AG09319 (cell line): ENCODE measurements at regions not wholly inside any gene's neighbourhood (a gene's known extent, or its start where the extent isn't known, plus 50 kb on each side); places are given as distances from the start of the nearest gene placed in this dataset.

Experiments used
- DNase-seq: peaks from one replicate; pipeline ENCODE4 v3.0.0-alpha.2; 2010; ENCODE audit warnings: low read depth; ENCODE audit errors: extremely low read depth
- CTCF ChIP-seq: IDR thresholded peaks from 2 replicates; pipeline ENCODE4 v1.5.1; 2011; ENCODE audit warnings: low read depth, mild to moderate bottlenecking, inconsistent platforms, low read length, moderate library complexity

- no peak for TF ChIP-seq CTCF
- no peak for DNase-seq
Measured at GRCh38 chr5:158413122-158413680, 554.3 kb upstream of the CLINT1 start.

- TF ChIP-seq CTCF: no peak
- peak; percentile 15 for DNase-seq
Measured at GRCh38 chr5:158410976-158411375, 552.0 kb upstream of the CLINT1 start.

GRCh38 chr5:158409507-158409906 lies 550.6 kb upstream of the CLINT1 start:
- TF ChIP-seq CTCF: no peak
- no peak for DNase-seq

- no peak for TF ChIP-seq CTCF
- DNase-seq: no peak
Measured at GRCh38 chr5:158407824-158408195, 548.9 kb upstream of the CLINT1 start.

- peak; percentile 29 for DNase-seq
- TF ChIP-seq CTCF: no peak
Measured at GRCh38 chr5:158406884-158407823, 548.2 kb upstream of the CLINT1 start.

- no peak for DNase-seq
Measured at GRCh38 chr5:158398360-158399201, 539.6 kb upstream of the CLINT1 start.

More at GRCh38 chr5:158398360-158399201, 539.6 kb upstream of the CLINT1 start:
- no peak for TF ChIP-seq CTCF
